Panc1 (cell line): ENCODE measurements at regions not wholly inside any gene's neighbourhood (a gene's known extent, or its start where the extent isn't known, plus 50 kb on each side); places are given as distances from the start of the nearest gene placed in this dataset.

ENCODE experiments used
- CTCF ChIP-seq: fragments of 450-650 bp; IDR thresholded peaks from 2 replicates; pipeline ENCODE4 v1.5.1; 2017; ENCODE audit warnings: mild to moderate bottlenecking
- POLR2AphosphoS5 ChIP-seq: IDR thresholded peaks from 2 replicates; pipeline ENCODE4 v1.6.1; 2012; ENCODE audit warnings: mild to moderate bottlenecking, low read depth, low read length, moderate library complexity
- REST ChIP-seq, 2 experiments: IDR thresholded peaks; 2 replicates each; pipeline ENCODE4 v1.6.1; 2011 to 2012; ENCODE audit warnings: low read depth in 2 of 2, control low read depth in 1 of 2, low read length in 1 of 2, mild to moderate bottlenecking in 1 of 2, moderate library complexity in 1 of 2; ENCODE audit not compliant: insufficient read depth in 1 of 2
- SIN3A ChIP-seq: IDR thresholded peaks from 2 replicates; pipeline ENCODE4 v1.6.1; 2012; ENCODE audit warnings: low read depth, mild to moderate bottlenecking, low read length, moderate library complexity, borderline replicate concordance; ENCODE audit not compliant: insufficient read depth
- TCF7L2 ChIP-seq: IDR thresholded peaks from 2 replicates; pipeline ENCODE4 v1.6.1; 2011; ENCODE audit warnings: mild to moderate bottlenecking, low read depth, low read length, inconsistent platforms

- no peak for TF ChIP-seq CTCF
- TF ChIP-seq REST (IDR thresholded peaks at IDR 0.05; ENCODE audit: insufficient read depth in 1 of 2, low read depth in 2 of 2, low read length in 1 of 2), result no peak
- no peak for TF ChIP-seq SIN3A
- TF ChIP-seq TCF7L2, result no peak
- TF ChIP-seq POLR2AphosphoS5, result no peak
Observed at GRCh38 chr21:24856326-24856725, 751.0 kb downstream of the MRPL39 start.
